ENCODE measurements at regions not wholly inside any gene's neighbourhood (a gene's known extent, or its start where the extent isn't known, plus 50 kb on each side); places are given as distances from the start of the nearest gene placed in this dataset.

GRCh38 chr5:23396346-23396745 is 111.1 kb upstream of the PRDM9 start:
- DNase-seq (ENCODE audit: low spot score), result no peak
- H3K4me1 ChIP-seq, result no peaks in the 10 kb centered on the region
- no peaks in the 10 kb centered on the region for H3K36me3 ChIP-seq
- H3K27me3 ChIP-seq, result no peaks in the 10 kb centered on the region
- H3K9me3 ChIP-seq, result peaks cover 0 to 11% of the 10 kb centered on the region in 2 donors
- no peak overlapping the region for H3K4me3 ChIP-seq
- no peak overlapping the region for H3K27ac ChIP-seq
- TF ChIP-seq CTCF (IDR thresholded peaks at IDR 0.05), result no peak

- Histone ChIP-seq H3K9me3 (peaks cover 0 to 5% of the 10 kb centered on the region in 2 donors), H3K36me3 (no peaks in the 10 kb centered on the region), H3K27me3 (no peaks in the 10 kb centered on the region), H3K27ac (peak overlapping the region in 1 of 2 donors; percentile 49), H3K4me1 (no peaks in the 10 kb centered on the region), H3K4me3 (no peak overlapping the region)
- no peak for TF ChIP-seq CTCF (IDR thresholded peaks at IDR 0.05)
- no peak for DNase-seq (ENCODE audit: low spot score)
Observed at GRCh38 chr5:23389291-23390101, 117.9 kb upstream of the PRDM9 start.

- Histone ChIP-seq H3K4me3 (no peak overlapping the region), H3K9me3 (no peaks in the 10 kb centered on the region), H3K27me3 (no peaks in the 10 kb centered on the region), H3K36me3 (no peaks in the 10 kb centered on the region), H3K27ac (no peak overlapping the region), H3K4me1 (no peaks in the 10 kb centered on the region)
- no peak for DNase-seq (ENCODE audit: low spot score)
- TF ChIP-seq CTCF (IDR thresholded peaks at IDR 0.05), result no peak
Observed at GRCh38 chr5:23385036-23385435, 122.4 kb upstream of the PRDM9 start.

- H3K27ac ChIP-seq, result no peak overlapping the region
- no peaks in the 10 kb centered on the region for H3K36me3 ChIP-seq
- DNase-seq (ENCODE audit: low spot score), result no peak
- no peaks in the 10 kb centered on the region for H3K9me3 ChIP-seq
- H3K4me3 ChIP-seq, result no peak overlapping the region
- TF ChIP-seq CTCF (IDR thresholded peaks at IDR 0.05), result no peak
- H3K27me3 ChIP-seq, result no peaks in the 10 kb centered on the region
- no peaks in the 10 kb centered on the region for H3K4me1 ChIP-seq
Observed at GRCh38 chr5:23372177-23372576, 135.2 kb upstream of the PRDM9 start.

GRCh38 chr5:23368393-23368792 is 139.0 kb upstream of the PRDM9 start:
- DNase-seq (ENCODE audit: low spot score), result no peak
- Histone ChIP-seq H3K4me1 (no peaks in the 10 kb centered on the region), H3K9me3 (no peaks in the 10 kb centered on the region), H3K36me3 (no peaks in the 10 kb centered on the region), H3K27ac (no peak overlapping the region), H3K27me3 (no peaks in the 10 kb centered on the region), H3K4me3 (no peak overlapping the region)
- no peak for TF ChIP-seq CTCF (IDR thresholded peaks at IDR 0.05)

GRCh38 chr5:23367874-23368273 is 139.5 kb upstream of the PRDM9 start:
- DNase-seq (ENCODE audit: low spot score), result no peak
- no peaks in the 10 kb centered on the region for H3K36me3 ChIP-seq
- H3K27ac ChIP-seq, result no peak overlapping the region
- H3K4me3 ChIP-seq, result no peak overlapping the region
- no peaks in the 10 kb centered on the region for H3K27me3 ChIP-seq
- no peaks in the 10 kb centered on the region for H3K9me3 ChIP-seq
- H3K4me1 ChIP-seq, result no peaks in the 10 kb centered on the region
- no peak for TF ChIP-seq CTCF (IDR thresholded peaks at IDR 0.05)
